Right lobe of liver (tissue), 4 donors: ENCODE measurements at regions not wholly inside any gene's neighbourhood (a gene's known extent, or its start where the extent isn't known, plus 50 kb on each side); places are given as distances from the start of the nearest gene placed in this dataset.

Experiments used
- POLR2A ChIP-seq: fragments of 450-650 bp; IDR thresholded peaks from one replicate; pipeline ENCODE4 v1.6.1; 2017; ENCODE audit warnings: antibody characterized with exemption, mild to moderate bottlenecking
- TF ChIP-seq, protein P1 (sequence below), 4 donors: fragments of 200-600 bp in 3 of 4; fragments of 450-650 bp in 1 of 4; IDR thresholded peaks; one replicate each; pipeline versions ENCODE4 v1.5.1 to v1.8.0; 2016 to 2022; ENCODE audit warnings: antibody characterized with exemption in 4 of 4, mild to moderate bottlenecking in 2 of 4
- donor health status: DM: no; HTN: no; CAD: no.
- donor health status: DM: no; HTN: no; CAD: no.
- donor health status: DM: no; HTN: yes; CAD: no.

DNA sequence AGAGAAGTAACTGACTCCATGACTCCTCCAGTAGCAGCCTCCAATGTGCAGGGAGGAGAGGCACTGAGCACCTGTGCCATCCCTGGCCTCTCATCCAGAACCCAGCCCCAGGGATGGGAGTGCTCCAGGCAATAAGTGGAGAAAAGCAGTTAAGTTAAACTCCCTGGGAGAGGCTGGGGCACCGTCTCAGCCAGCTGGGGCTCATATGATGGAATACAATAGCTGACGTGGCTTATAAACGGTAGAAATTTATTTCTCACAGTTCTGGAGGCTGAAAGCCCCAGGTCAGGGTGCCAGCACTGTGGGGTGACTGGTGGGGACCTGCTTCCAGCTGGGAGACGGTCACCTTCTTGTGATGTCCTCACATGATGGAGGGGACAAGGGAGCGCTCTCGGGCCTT lies 94.7 kb downstream of the RAMP3 start:
- TF ChIP-seq, protein P1, sequence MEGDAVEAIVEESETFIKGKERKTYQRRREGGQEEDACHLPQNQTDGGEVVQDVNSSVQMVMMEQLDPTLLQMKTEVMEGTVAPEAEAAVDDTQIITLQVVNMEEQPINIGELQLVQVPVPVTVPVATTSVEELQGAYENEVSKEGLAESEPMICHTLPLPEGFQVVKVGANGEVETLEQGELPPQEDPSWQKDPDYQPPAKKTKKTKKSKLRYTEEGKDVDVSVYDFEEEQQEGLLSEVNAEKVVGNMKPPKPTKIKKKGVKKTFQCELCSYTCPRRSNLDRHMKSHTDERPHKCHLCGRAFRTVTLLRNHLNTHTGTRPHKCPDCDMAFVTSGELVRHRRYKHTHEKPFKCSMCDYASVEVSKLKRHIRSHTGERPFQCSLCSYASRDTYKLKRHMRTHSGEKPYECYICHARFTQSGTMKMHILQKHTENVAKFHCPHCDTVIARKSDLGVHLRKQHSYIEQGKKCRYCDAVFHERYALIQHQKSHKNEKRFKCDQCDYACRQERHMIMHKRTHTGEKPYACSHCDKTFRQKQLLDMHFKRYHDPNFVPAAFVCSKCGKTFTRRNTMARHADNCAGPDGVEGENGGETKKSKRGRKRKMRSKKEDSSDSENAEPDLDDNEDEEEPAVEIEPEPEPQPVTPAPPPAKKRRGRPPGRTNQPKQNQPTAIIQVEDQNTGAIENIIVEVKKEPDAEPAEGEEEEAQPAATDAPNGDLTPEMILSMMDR (IDR thresholded peaks at IDR 0.05) = no peak
- TF ChIP-seq POLR2A = no peak
